ENCODE measurements at regions not wholly inside any gene's neighbourhood (a gene's known extent, or its start where the extent isn't known, plus 50 kb on each side); places are given as distances from the start of the nearest gene placed in this dataset.
A peak's percentile ranks its signal among the peaks of the same experiment; 100 is the strongest.
"Not testable (repeated sequence)": the region's sequence is repeated elsewhere in the genome, so short reads cannot be mapped to it uniquely, and the experiment has no call there.

DNA sequence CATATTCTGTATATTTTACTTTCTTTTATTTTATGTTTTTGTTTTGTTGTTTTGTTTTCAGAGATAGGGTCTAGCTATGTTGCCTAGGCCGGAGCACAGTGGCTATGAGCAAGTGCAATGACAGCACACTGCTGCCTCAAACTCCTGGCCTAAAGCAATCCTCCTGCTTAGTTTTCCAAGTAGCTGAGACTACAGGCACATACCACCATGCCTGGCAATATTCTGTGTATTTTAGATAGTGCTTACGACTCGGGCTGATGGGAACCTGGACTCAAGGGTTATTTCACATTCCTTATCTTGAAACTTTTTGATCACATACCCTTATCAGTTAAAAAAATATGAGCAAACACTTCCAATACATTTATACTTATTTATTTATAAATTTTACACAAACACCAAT, 119.0 kb upstream of the STARD4 start:
- DNase-seq, result no peak

DNA sequence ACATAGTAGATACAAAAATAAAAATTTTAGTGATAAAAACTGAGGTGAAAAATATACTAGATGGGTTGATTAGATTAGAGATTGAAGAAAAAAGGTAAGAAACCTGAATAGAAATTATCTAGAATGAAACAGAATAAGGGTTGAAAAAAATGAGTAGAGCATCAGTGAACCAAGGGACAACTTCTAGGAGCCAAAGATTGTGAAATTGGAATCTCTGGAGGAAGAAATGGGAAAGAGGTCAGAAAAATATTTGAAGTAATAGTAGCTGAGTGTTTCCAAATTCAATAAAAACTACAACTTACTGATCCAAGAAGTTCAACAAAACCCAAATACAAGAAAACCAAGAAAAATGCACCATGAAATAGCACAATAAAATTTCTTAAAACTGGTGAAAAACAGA, 116.6 kb upstream of the STARD4 start:
- no peak for DNase-seq

DNA sequence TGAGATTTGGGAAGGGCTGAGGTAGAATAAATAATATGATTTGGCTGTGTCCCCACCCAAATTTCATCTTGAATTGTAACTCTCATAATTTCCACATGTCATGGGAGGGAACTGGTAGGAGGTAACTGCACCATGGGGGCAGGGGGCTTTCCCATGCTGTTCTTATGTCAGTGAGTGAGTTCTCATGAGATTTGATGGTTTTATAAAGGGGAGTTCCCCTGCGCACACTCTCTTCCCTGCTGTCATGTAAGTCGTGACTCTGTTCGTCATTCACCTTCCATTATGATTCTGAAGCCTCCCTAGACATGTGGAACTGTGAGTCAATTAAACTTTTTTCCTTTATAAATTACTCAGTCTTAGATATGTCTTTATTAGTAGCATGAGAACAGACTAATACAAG, 115.5 kb upstream of the STARD4 start:
- DNase-seq, result peak; percentile 24

DNA sequence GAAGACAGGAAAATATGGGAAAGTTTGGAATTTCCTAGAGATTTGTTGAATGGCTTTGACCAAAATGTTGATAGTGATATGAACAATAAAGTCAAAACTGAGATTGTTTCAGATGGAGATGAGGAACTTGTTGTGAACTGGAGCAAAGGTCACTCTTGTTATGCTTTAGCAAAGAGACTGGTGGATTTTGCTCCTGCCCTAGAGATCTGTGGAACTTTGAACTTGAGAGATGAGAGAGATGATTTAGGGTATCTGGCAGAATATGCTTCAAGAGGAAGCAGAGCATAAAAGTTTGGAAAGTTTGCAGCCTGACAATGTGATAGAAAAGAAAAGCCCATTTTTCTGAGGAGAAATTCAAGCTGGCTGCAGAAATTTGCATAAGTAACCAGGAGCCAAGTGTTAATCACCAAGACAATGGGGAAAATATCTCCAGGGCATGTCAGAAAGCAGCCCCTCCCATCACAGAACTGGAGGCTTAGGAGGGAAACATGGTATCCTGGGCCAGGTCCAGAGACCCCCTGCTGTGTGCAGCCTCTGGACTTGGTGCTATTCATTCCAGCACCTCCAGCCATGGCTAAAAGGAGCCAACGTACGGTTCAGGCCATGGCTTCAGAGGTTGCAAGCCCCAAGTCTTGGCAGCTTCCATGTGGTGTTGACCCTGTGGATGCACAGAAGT, 114.3 kb upstream of the STARD4 start:
- DNase-seq, result no peak

DNA sequence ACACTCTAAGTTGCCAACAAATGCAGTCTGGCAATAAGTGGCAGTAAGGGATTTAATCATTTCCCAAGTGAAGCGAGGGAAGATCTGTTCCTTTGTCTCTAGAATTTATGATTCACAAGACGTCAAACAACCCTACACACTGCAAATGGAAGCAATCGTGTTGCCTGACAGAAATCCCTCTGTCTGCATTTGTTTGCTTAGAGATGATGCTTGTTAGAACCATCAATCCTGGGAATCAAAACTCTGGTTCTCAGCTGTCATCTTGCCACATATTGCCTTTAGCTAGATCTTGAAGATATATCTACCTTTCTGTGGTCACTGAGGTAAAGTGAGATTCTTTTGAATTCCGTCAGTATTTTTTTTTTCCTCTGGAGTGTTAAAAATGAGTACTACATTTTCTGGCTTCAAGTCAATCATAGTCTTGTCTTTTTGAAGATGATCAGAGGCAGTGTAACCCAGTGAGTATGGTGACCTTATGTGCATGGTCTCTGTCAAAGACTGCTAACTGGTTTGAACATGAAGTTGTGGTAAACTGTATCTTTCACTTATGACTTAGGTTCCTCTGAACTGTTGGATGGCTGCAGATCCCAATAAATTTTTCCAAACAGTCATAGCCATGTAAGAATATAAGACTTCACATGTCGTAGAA, 106.4 kb upstream of the STARD4 start:
- DNase-seq, result no peak

DNA sequence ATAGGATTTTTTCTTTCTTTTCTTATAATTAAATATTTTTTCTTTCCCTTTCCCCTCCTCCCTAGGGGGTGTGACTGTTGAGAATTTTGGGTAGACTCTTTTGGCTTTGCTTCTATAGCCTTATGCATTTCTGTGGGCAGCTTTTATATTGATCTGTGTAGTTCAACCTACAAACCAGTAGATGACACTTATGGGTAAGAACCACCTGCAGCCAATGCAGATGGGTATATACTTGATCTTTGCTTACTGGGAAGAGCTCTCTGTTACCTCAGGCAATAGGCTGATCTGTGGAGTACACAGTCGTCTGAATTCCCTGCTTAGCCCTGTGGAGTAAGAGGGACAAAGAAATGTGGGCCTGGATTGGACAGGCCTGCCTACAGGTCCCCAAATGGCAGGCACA, 102.7 kb upstream of the STARD4 start:
- no peak for DNase-seq

DNA sequence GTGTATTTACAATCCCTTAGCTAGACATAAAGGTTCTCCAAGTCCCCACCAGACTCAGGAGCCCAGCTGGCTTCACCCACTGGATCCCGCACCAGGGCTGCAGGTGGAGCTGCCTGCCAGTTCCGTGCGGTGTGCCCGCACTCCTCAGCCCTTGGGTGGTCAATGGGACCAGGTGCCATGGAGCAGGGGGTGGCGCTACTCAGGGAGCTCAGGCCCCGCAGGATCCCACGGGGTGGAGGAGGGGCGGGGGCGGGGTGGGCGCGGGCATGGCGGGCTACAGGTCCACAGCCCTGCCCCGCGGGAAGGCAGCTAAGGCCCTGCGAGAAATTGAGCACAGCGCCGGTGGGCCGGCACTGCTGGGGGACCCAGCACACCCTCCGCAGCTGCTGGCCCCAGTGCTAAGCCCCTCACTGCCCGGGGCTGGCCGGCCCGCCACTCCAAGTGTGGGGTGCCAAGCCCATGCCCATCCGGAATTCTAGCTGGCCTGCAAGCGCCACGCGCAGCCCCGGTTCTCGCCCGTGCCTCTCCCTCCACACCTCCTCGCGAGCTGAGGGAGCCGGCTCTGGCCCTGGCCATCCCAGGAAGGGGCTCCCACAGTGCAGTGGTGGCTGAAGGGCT, 99.8 kb upstream of the STARD4 start:
- DNase-seq, result not testable (repeated sequence)

DNA sequence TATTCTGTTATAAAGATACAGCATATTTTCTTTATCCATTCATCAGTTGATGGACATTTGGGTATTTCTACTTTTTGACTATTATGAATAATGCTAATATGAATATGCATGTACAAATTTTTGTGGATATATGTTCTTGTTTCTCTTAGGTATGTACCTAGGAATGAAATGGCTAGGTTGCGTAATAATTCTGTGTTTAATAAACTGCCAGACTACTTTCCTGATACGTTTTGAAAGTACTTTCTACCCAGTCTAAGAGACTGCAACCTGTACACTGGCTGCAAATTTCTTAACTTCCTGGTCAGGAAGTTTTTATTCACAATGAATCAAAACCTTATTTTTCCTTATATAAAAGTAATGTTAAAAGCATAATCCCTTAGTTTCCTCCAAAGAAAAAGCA, 93.9 kb upstream of the STARD4 start:
- no peak for DNase-seq

DNA sequence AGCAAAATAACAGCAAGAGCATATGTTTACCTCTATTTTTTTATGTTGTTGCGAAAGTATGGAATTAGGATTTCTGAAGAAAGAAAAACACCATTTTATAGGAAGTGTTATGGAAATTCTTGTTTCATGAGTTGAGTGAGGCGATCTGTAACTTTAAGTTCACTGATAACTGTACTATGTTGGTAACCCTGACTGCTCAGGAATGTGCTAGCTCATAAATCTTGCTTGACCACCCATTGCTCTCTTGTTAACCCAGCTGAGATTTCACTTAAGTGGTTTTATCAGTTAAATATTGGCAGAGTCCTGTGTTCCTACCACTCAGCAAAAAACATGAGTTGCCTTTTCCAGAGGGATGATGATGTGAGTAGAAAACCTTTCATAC, 91.1 kb upstream of the STARD4 start:
- DNase-seq, result no peak

DNA sequence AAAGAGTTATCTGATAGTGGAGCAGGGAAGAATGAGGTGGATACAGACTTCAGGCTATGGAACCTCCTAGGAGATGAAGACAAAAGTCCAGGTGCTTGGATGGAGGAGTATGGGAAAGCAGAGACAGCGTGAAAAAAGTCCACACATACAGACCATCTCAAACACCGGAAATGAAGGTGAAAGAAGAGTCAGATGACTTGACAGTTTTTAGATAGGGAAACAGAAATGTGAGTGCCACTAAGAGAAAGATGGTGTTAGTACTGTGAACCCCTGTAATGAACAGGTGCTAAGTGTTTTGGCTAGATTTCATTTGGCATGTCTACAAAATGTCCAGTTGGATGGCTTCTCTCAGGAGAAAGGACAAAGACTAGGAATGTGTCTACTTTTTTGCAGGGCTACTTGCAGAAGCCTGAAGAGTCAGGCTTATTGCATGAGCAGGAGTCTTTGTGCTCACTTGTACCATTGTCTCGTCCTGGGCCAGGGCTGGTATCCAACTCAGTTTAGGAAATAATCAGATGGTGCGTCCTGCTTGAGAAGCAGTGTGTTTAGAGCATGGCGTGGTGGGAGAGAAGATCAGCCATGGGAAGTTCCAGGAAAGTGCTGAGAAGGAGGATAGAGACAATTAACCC, 90.6 kb upstream of the STARD4 start:
- no peak for DNase-seq

DNA sequence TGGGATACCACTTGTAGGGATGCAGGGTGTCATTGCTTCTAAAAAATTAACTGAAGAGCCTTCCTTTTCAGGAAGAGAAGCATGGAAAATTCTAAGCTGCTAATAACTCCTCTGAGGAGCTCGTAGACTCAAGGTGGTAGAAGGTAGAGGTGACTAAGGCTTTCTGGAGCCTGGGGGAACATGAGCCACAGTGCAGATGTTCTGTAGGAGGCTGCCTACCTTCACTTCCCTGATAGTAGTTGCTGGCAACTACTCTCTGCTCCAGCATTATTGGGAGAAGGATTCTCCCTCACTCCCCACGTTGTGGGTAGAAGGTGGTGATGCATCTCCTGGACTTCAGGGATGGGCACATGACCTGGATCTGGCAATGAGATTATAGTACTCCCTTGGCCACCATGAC, 86.7 kb upstream of the STARD4 start:
- no peak for DNase-seq

DNA sequence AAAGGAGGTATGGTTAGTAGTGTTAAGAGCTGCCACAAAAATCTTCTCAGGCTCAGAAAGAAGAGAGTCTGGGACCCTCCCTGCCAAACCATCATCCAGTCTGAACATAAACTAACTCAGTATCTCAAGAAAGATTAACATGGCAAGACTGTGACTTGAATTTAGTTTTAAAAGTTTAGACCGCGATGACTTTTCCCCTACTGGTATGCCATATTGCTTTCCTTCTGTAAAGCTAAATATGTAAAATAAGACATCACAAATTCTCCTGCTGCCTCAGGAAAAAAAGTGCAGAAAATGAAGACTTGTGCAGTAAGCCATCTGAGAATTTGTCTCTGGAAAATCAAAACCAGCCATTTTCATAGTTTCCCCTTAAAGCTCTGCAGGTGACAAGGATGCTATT, 85.2 kb upstream of the STARD4 start:
- no peak for DNase-seq

DNA sequence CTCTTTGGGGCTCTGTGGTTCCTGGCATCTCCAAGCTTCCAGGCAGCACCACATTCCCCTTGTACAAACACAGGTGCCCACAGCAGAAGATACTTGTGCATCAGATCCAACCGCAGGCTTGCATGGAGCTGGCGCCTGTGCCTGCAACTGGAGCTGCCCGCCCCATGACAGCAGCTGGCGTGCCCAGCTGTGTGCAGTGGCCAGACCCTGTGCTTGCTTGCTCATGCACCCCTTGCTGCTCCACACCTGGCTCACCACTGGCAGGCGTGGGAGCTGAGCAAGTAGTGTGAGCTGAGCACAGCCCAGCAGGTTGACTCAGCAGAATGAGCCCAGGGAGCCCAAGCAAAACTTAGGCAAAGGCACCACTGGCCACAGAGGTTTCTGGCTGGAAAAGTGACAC, 84.4 kb upstream of the STARD4 start:
- no peak for DNase-seq

DNA sequence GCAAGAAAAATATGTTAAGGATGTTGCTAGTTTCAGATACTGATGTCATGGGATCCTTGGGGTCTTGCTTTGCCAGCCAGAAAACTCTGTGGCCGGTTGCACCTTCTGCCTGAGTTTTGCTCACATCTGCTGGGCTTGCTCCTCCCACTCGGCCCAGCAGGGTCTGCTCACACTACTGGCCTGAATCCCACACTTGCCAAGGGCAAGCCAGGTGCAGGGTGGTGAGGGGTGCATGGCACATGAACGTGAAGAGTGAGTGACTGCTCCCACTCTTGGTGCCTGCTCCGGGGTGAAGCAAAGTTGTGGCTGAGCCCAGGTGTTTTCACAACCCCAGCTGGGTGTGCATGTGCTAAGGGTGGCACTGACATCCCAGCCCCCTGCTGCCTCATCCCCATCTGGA, 83.1 kb upstream of the STARD4 start:
- no peak for DNase-seq

DNA sequence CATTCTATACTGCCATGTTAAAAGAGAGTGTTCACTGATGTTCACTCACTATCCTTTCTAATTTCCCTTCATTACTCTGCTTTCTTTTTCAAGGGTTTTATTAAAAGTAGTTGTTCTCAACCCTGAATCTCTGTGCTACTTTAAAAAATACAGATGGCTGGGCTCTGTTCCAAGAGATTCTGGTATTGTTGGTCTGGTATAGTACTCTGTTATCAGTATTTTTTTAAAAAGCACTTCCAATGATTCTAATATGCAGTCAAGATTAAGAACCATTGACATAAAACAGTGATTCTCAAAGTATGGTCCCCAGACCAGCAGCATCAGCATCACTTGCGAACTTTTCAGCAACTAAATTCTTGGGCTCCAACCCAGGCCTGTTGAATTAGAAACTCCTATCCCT, 77.0 kb upstream of the STARD4 start:
- DNase-seq, result no peak

DNA sequence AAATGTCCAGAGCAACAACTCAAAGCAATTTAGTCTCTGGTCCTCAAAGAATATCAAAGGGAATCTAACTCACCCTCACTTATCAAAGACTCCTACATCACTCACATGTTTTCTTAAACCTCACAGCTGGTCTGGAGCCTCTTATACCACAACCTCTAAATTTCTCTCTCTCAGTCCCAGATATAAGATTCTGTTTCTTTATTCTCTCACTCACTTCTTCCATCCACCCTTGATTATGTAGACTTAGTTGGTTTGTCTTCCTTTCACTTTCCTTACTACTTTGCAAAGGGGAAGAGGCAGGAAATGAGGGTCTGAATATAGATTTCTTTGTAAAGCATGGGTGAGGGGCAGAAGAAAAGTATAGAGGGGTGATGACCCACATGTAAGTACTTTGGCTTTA, 75.4 kb upstream of the STARD4 start:
- no peak for DNase-seq

DNA sequence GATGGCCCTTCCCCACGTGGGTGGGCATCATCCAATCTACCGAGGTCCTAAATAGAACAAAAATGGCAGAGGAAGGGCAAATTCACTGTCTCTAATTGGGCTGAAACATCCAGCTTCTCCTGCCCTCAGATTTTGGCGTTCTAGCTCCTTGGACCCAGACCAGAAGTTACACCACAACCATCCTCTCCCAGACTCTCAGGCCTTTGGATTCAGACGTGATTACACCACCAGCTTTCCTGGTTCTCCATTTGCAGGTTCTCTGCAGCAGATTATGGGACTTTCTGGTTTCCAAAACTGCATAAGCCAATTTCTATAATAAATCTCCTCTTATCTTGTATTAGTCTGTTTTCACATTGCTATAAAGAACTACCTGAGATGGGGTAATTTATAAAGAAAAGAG, 73.6 kb upstream of the STARD4 start:
- DNase-seq, result no peak

DNA sequence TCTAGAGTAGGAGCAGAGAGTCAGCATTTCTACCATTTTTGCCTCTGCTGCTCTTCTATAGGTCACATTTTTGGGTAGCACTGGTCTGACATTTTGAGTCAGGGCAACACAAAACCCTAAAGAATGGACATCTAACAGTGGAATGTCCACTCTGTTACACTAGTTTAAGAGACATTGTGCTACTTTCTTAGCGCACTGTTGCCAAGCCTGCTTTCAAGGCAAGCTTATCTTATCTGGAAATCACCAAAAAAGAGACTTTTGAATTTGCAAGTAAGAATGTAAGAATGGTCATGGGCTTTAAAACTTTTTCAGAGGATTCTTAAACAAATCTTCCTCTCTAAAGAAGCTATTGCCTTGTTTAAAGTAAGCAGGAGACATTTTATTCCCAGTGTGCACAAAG, 73.0 kb upstream of the STARD4 start:
- no peak for DNase-seq

DNA sequence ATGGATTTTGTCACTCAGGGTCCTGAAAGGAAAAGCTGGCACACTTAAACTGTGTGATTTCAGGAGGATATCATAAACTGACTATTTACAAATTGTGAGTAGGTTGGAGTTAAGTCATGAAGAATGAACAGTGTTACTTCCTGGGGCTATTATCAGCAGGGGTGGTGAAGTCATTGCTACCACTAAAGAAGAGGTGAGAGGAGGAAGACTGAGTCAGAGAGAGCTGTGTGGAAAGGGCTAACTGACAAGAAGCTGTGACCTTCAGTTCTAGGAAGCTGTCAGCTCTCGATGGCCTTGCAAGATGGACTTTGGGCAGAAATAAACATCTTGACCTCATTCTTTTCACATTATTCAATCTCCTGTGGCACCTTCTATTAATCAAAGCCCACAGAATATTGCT, 72.3 kb upstream of the STARD4 start:
- DNase-seq, result no peak

DNA sequence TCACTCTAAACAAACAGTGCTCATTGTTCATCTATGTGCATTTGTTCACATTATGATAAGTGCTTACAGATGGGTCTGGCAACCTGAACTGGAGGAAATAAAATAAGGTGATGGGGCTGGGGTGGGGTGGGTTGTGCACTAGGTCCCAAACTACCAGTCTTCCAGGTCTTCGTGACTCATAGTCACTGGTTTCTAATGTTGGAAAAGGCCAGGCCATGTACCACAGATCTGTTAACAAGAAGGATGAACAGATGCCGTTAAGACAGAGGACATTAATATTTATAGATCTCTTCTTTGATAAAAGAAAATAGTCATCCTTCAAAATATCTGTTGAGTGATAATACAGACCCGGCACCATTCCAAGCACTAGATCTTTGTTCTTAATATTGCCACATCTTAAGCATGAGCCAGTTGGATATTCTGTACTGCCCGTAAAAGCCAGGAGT, 71.4 kb upstream of the STARD4 start:
- no peak for DNase-seq

DNA sequence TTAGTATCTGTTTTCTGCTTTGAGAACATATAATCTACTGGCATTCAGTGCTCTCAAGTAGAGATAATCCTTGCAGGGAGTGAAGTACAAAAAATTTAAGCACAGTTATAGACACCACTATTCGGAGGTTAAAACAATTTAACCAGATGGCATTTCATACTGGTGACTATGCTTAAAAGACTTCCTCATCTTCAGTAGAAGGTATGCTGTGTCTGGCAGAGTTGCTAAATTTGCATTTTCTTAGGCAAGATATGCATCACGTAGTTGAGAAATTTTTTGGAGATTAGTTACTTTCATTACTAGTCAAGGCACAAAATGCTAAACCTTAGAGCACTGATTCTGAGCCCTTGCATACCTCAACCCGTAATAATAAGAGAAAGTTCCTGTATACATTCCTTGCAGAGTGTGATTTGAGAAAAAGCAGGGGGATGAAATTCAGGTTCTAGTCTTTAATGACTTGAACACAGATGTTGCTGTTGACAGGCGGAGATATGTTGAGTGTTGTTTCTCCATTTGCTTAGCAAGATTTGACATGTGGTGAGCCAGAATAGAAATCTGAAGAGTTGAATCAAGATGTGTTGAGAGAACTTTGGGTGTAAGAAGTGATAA, 70.8 kb upstream of the STARD4 start:
- DNase-seq, result no peak

DNA sequence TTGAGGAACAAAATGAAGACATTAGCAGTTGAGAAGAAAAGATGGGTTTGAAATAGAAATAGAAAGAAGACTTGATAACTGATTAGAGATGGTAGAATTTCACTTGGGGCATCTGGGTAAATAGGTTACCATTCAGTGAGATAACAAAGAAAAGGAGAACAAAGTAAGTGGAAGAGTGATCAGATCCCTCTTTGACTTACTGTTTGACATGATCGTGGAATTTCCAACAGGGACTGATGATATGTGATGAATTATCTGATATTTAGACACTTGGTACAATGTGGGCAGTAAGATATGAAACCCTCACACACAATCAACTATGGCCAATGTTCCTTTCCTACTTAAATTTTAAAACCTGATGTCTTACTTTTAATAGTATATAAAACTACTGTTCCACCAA, 70.1 kb upstream of the STARD4 start:
- no peak for DNase-seq

DNA sequence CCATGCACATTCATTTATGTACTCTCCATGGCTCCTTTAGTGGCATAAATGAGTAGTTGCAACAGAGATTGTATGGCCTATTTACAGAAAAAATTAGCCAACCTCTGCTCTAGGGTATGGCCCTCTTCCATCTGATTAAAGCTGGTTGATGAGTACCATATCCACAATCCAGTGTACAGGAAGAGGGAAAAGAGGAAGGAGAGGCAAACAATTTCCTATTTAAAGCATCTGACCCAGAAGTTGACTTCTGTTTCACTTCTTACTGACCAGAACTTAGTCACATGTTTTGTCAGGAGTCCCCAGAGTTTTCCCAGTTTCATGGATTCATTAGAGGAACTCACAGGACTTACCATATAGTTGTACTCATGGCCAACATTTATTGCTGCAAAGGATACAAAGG, 68.6 kb upstream of the STARD4 start:
- DNase-seq, result no peak

DNA sequence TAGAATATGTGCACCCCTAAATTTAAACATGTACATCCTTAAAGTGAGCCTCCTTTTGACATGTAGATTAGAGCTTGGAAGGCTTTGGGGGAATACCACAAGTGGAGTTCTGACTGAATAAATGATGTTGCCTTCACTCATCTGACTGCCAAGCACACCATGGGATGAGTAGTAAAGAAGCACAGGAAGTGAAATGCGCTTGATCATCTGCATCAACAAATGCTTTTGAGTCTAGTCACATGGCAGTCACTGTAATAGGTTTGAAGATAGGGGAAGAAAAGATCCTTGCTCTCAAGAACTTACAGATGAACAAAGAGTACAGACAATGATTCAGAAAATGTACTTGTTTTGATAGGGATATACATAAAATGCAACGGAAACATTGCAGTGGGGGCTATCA, 62.0 kb upstream of the STARD4 start:
- no peak for DNase-seq
